Immature natural killer cell (primary cell): ENCODE measurements at regions not wholly inside any gene's neighbourhood (a gene's known extent, or its start where the extent isn't known, plus 50 kb on each side); places are given as distances from the start of the nearest gene placed in this dataset.

Experiments
- DNase-seq, 3 donors: peaks; one replicate each; pipeline ENCODE4 v3.0.0; 2022; ENCODE audit warnings: mixed read lengths in 1 of 3
- H3K27ac Mint-ChIP-seq, 6 donors: one replicate each; pipeline ENCODE4 v1.8.0; 2020; ENCODE audit warnings: mixed read lengths in 6 of 6, mild to moderate bottlenecking in 5 of 6, inconsistent platforms in 4 of 6, moderate library complexity in 3 of 6
- H3K27me3 Mint-ChIP-seq, 3 donors: one replicate each; pipeline ENCODE4 v1.8.0; 2020 to 2021; ENCODE audit warnings: low read depth in 3 of 3, mild to moderate bottlenecking in 3 of 3, mixed read lengths in 3 of 3, moderate library complexity in 3 of 3, inconsistent platforms in 1 of 3
- H3K36me3 Mint-ChIP-seq, 3 donors: one replicate each; pipeline ENCODE4 v1.8.0; 2020; ENCODE audit warnings: mixed read lengths in 3 of 3, inconsistent platforms in 2 of 3, mild to moderate bottlenecking in 2 of 3
- H3K4me1 Mint-ChIP-seq, 2 donors: one replicate each; pipeline ENCODE4 v1.8.0; 2020; ENCODE audit warnings: inconsistent platforms in 2 of 2, mild to moderate bottlenecking in 2 of 2, mixed read lengths in 2 of 2, moderate library complexity in 1 of 2
- H3K4me3 Mint-ChIP-seq, 5 donors: one replicate each; pipeline ENCODE4 v1.8.0; 2020; ENCODE audit warnings: mild to moderate bottlenecking in 5 of 5, mixed read lengths in 5 of 5, inconsistent platforms in 3 of 5, moderate library complexity in 3 of 5
- H3K9me3 Mint-ChIP-seq, 6 donors: one replicate each; pipeline ENCODE4 v1.8.0; 2020; ENCODE audit warnings: mild to moderate bottlenecking in 6 of 6, mixed read lengths in 6 of 6, inconsistent platforms in 4 of 6, moderate library complexity in 3 of 6

DNA sequence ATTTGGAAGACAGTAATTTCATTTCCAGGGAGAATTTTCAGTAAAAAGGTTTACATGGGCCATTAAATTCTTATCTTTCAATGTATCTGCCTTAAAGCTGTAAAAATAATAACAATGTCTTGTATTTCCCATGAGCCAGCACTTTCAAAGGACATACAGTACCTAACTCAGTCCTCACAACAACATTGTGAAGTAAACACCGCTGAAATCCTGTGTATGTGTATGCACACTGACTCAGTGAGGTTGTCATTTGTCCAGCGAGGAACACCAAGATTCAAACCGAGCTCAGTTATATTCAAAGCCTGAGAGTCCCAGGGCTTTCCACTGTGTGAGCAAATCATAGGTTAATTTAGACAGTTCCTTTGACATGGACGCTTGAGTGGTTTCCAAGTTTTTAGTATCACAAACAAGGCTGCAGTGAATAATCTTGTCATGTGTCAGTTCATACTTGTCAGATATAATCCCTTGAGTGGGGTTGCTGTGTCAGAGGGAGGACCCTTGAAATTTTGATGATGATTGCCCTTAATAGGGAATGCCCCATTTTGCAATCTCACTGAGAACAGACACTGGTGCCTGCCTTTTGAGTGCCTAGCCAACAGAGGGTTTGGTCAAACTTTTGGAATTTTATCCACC is 50.0 kb upstream of the SLC22A23 start:
- Mint-ChIP-seq H3K27ac (no peak overlapping the region), H3K36me3 (no peaks in the 10 kb centered on the region), H3K4me3 (no peak overlapping the region), H3K4me1 (no peaks in the 10 kb centered on the region), H3K9me3 (no peaks in the 10 kb centered on the region), H3K27me3 (peaks cover 4 to 9% (median 7%) of the 10 kb centered on the region in 3 donors)
- DNase-seq: no peak
